Muscle of arm (tissue), 1 donor: ENCODE measurements at regions not wholly inside any gene's neighbourhood (a gene's known extent, or its start where the extent isn't known, plus 50 kb on each side); places are given as distances from the start of the nearest gene placed in this dataset.
A peak's percentile ranks its signal among the peaks of the same experiment; 100 is the strongest.
"Not testable (repeated sequence)": the region's sequence is repeated elsewhere in the genome, so short reads cannot be mapped to it uniquely, and the experiment has no call there.

Experiments used
- DNase-seq: peaks from one replicate; pipeline ENCODE4 v3.0.0-alpha.2; 2013

GRCh38 chrX:74065831-74066390 lies 213.4 kb upstream of the XIST start:
- no peak for DNase-seq

- DNase-seq: no peak
These were observed 211.1 kb upstream of the XIST start for GRCh38 chrX:74063426-74064155.

- DNase-seq: no peak
These were observed 209.4 kb upstream of the XIST start for GRCh38 chrX:74061879-74062278.

- DNase-seq: no peak
These were observed 196.6 kb upstream of the XIST start for GRCh38 chrX:74049126-74049525.

- not testable (repeated sequence) for DNase-seq
These were observed 181.6 kb upstream of the XIST start for GRCh38 chrX:74034066-74034465.

GRCh38 chrX:74031527-74031926 lies 179.0 kb upstream of the XIST start:
- not testable (repeated sequence) for DNase-seq

GRCh38 chrX:74030766-74031165 lies 178.3 kb upstream of the XIST start:
- DNase-seq: not testable (repeated sequence)

- not testable (repeated sequence) for DNase-seq
These were observed 172.6 kb upstream of the XIST start for GRCh38 chrX:74025145-74025544.

GRCh38 chrX:74023203-74023602 lies 170.7 kb upstream of the XIST start:
- DNase-seq: no peak

- no peak for DNase-seq
These were observed 165.7 kb upstream of the XIST start for GRCh38 chrX:74018253-74018652.

- peak; percentile 51 for DNase-seq
These were observed 163.0 kb upstream of the XIST start for GRCh38 chrX:74015379-74016019.

GRCh38 chrX:74009041-74009440 lies 156.5 kb upstream of the XIST start:
- no peak for DNase-seq

- no peak for DNase-seq
These were observed 139.5 kb upstream of the XIST start for GRCh38 chrX:73992019-73992418.

- DNase-seq: no peak
These were observed 134.7 kb upstream of the XIST start for GRCh38 chrX:73987166-73987565.

- no peak for DNase-seq
These were observed 127.1 kb upstream of the XIST start for GRCh38 chrX:73979551-73980131.

- DNase-seq: no peak
These were observed 125.1 kb upstream of the XIST start for GRCh38 chrX:73977542-73978169.

GRCh38 chrX:73967461-73967860 lies 114.9 kb upstream of the XIST start:
- not testable (repeated sequence) for DNase-seq

- DNase-seq: no peak
These were observed 113.3 kb upstream of the XIST start for GRCh38 chrX:73965833-73966232.

- no peak for DNase-seq
These were observed 112.1 kb upstream of the XIST start for GRCh38 chrX:73964579-73964978.

GRCh38 chrX:73963682-73964081 lies 111.2 kb upstream of the XIST start:
- no peak for DNase-seq

- no peak for DNase-seq
These were observed 110.4 kb upstream of the XIST start for GRCh38 chrX:73962948-73963347.

- DNase-seq: not testable (repeated sequence)
These were observed 109.4 kb upstream of the XIST start for GRCh38 chrX:73961867-73962266.

GRCh38 chrX:73944563-73944908 lies 92.0 kb upstream of the XIST start:
- no peak for DNase-seq
